Stomach (tissue), 8 donors: ENCODE measurements at regions not wholly inside any gene's neighbourhood (a gene's known extent, or its start where the extent isn't known, plus 50 kb on each side); places are given as distances from the start of the nearest gene placed in this dataset.

ENCODE experiments used
- DNase-seq, 2 donors: peaks; one replicate each; pipeline versions ENCODE4 v3.0.0 to v3.0.0-alpha.2; 2013 to 2019
- H3K27ac ChIP-seq, 5 donors: fragments of 200-600 bp in 4 of 5; sonication (generic) in 4 of 5; one replicate each; pipeline ENCODE4 v1.5.1; 2013 to 2019; ENCODE audit warnings: mild to moderate bottlenecking in 1 of 5, moderate library complexity in 1 of 5
- H3K27me3 ChIP-seq, 3 donors: fragments of 200-600 bp; sonication (generic); one replicate each; pipeline ENCODE4 v1.5.1; 2017 to 2019; ENCODE audit warnings: mixed run types in 1 of 3
- H3K36me3 ChIP-seq, 4 donors: fragments of 200-600 bp; sonication (generic); 1 replicate in 3 of 4; 2 replicates in 1 of 4; pipeline ENCODE4 v1.5.1; 2016 to 2019
- H3K4me1 ChIP-seq, 4 donors: fragments of 200-600 bp; sonication (generic); one replicate each; pipeline ENCODE4 v1.5.1; 2016 to 2019
- H3K4me3 ChIP-seq, 4 donors: fragments of 200-600 bp; sonication (generic) in 3 of 4; one replicate each; pipeline ENCODE4 v1.5.1; 2016 to 2019; ENCODE audit warnings: mild to moderate bottlenecking in 1 of 4
- H3K9me3 ChIP-seq, 4 donors: fragments of 200-600 bp; sonication (generic); one replicate each; pipeline ENCODE4 v1.5.1; 2016 to 2019
- CTCF ChIP-seq, 7 experiments: fragments of 450-650 bp in 4 of 7; fragments of 200-600 bp in 3 of 7; sonication (generic) in 3 of 7; IDR thresholded peaks; one replicate each; pipeline ENCODE4 v1.5.1; 2016 to 2019; ENCODE audit warnings: antibody characterized with exemption in 7 of 7, control low read depth in 2 of 7, mild to moderate bottlenecking in 1 of 7
- EP300 ChIP-seq: sonication (generic); formaldehyde crosslinking; IDR thresholded peaks from one replicate; pipeline ENCODE4 v1.6.1; 2017; ENCODE audit warnings: antibody characterized with exemption
- POLR2A ChIP-seq, 4 donors: fragments of 450-650 bp; IDR thresholded peaks; one replicate each; pipeline ENCODE4 v1.6.1; 2016; ENCODE audit warnings: antibody characterized with exemption in 4 of 4, control low read depth in 2 of 4, mild to moderate bottlenecking in 1 of 4, moderate library complexity in 1 of 4
- POLR2AphosphoS5 ChIP-seq, 3 donors: sonication (generic); formaldehyde crosslinking; IDR thresholded peaks; one replicate each; pipeline ENCODE4 v1.6.1; 2016; ENCODE audit warnings: antibody characterized with exemption in 3 of 3
- WGBS, 5 donors: extraction: QIAGEN DNeasy Blood & Tissue Kit in 3 of 5; methylation state at CpG; one replicate each; pipeline versions ENCODE4 v1.1.5 to v1.1.7; 2013 to 2018; 5-methylcytosine and 5-hydroxymethylcytosine counted together
- intact Hi-C: fragments of 100-400 bp; cut with DNase I; formaldehyde crosslinking; loops from one replicate; pipeline ENCODE4 v1.15.1; 2023; ENCODE audit warnings: low total_unique reads
- donor health status: healthy with polysubstance abuse.
- donor health status: Bipolar disorder and iron deficiency.
- donor health status: healthy.

- intact Hi-C loops = no loop called here
- TF ChIP-seq EP300 = no peak
- no peak for TF ChIP-seq POLR2A (IDR thresholded peaks at IDR 0.05)
- TF ChIP-seq CTCF (IDR thresholded peaks at IDR 0.05) = no peak
- no peak for TF ChIP-seq POLR2AphosphoS5 (IDR thresholded peaks at IDR 0.05)
- H3K4me3 ChIP-seq = no peak overlapping the region
- H3K27me3 ChIP-seq = no peaks in the 10 kb centered on the region
- H3K27ac ChIP-seq = no peak overlapping the region
- WGBS, 5 donors = 52 to 70% (median 60%) methylated on average over 2 of the region's 2 CpGs
- H3K36me3 ChIP-seq = no peaks in the 10 kb centered on the region
- DNase-seq = no peak
- H3K4me1 ChIP-seq = no peaks in the 10 kb centered on the region
- no peaks in the 10 kb centered on the region for H3K9me3 ChIP-seq
Observed at GRCh38 chr16:26740771-26741170, 326.0 kb upstream of the C16orf82 start.

GRCh38 chr16:26742040-26742439, 324.7 kb upstream of the C16orf82 start:
- no peak for TF ChIP-seq CTCF (IDR thresholded peaks at IDR 0.05)
- no peak for TF ChIP-seq EP300
- TF ChIP-seq POLR2AphosphoS5 (IDR thresholded peaks at IDR 0.05) = no peak
- no peak for TF ChIP-seq POLR2A (IDR thresholded peaks at IDR 0.05)
- DNase-seq = no peak
- Histone ChIP-seq H3K36me3 (no peaks in the 10 kb centered on the region), H3K4me3 (no peak overlapping the region), H3K9me3 (no peaks in the 10 kb centered on the region), H3K4me1 (no peaks in the 10 kb centered on the region), H3K27ac (no peak overlapping the region), H3K27me3 (peaks cover 0 to 6% (median 0%) of the 10 kb centered on the region in 3 donors)
- intact Hi-C loops = no loop called here
- WGBS, 5 donors = 29 to 40% (median 35%) methylated on average over 2 of the region's 2 CpGs

- intact Hi-C loops = no loop called here
- H3K4me3 ChIP-seq = no peak overlapping the region
- no peak for DNase-seq
- H3K27me3 ChIP-seq = peaks cover 0 to 6% (median 0%) of the 10 kb centered on the region in 3 donors
- H3K9me3 ChIP-seq = no peaks in the 10 kb centered on the region
- H3K4me1 ChIP-seq = no peaks in the 10 kb centered on the region
- TF ChIP-seq POLR2AphosphoS5 (IDR thresholded peaks at IDR 0.05) = no peak
- TF ChIP-seq EP300 = no peak
- no peak for TF ChIP-seq CTCF (IDR thresholded peaks at IDR 0.05)
- TF ChIP-seq POLR2A (IDR thresholded peaks at IDR 0.05) = no peak
- WGBS, 5 donors = 43 to 68% (median 61%) methylated on average over 5 of the region's 5 CpGs
- no peak overlapping the region for H3K27ac ChIP-seq
- H3K36me3 ChIP-seq = no peaks in the 10 kb centered on the region
Observed at GRCh38 chr16:26744430-26744829, 322.3 kb upstream of the C16orf82 start.

- WGBS, 5 donors = 47 to 52% (median 48%) methylated on average over 4 of the region's 4 CpGs
- no peak overlapping the region for H3K4me3 ChIP-seq
- intact Hi-C loops = no loop called here
- no peak for DNase-seq
- TF ChIP-seq POLR2AphosphoS5 (IDR thresholded peaks at IDR 0.05) (no peak), CTCF (IDR thresholded peaks at IDR 0.05) (no peak), EP300 (no peak), POLR2A (IDR thresholded peaks at IDR 0.05) (no peak)
- no peaks in the 10 kb centered on the region for H3K4me1 ChIP-seq
- H3K27me3 ChIP-seq = peaks cover 0 to 11% (median 0%) of the 10 kb centered on the region in 3 donors
- H3K9me3 ChIP-seq = no peaks in the 10 kb centered on the region
- H3K36me3 ChIP-seq = no peaks in the 10 kb centered on the region
- no peak overlapping the region for H3K27ac ChIP-seq
Observed at GRCh38 chr16:26747760-26748159, 319.0 kb upstream of the C16orf82 start.
